ENCODE measurements at regions not wholly inside any gene's neighbourhood (a gene's known extent, or its start where the extent isn't known, plus 50 kb on each side); places are given as distances from the start of the nearest gene placed in this dataset.

DNA sequence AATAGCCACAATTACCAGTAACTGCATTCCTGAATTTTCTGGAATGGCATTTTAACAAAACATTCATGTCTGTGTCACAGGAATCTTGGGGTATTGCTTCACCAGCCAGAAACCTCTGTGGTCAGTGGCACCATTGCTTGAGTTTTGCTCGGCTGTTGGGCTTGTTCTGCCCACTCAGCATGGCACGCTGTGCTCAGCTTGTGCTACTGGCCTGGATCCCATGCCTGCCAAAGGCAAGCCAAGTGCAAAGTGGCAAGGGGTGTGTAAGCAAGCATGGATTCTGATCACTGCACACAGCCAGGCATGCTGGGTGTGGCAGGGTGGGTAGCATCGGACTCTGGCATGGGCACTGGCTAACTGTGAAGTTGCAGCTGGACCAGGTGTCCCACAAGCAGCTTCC is 1150.9 kb downstream of the MRPL39 start:
- DNase-seq (ENCODE audit: extremely low read depth, low read depth), result no peak

DNA sequence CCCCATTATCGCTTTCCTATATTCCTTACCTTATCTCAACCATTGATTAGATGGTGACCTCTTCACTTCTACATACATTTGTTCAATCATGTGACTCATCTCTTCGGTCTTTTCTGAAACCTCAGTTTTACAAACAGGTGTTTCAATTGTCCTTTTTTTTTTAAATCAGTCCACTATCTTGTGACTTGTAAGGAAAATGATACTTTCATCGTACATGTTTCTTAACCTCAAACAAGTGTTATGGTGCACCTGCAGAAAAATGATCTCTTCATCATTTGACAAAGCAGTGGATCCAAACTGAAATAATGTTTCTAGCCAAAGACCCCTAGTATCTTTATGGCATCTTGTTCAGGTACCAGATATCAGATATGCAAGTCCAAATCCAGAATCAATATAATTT is 1157.2 kb downstream of the MRPL39 start:
- no peak for DNase-seq (ENCODE audit: extremely low read depth, low read depth)
- TF ChIP-seq, protein P1, sequence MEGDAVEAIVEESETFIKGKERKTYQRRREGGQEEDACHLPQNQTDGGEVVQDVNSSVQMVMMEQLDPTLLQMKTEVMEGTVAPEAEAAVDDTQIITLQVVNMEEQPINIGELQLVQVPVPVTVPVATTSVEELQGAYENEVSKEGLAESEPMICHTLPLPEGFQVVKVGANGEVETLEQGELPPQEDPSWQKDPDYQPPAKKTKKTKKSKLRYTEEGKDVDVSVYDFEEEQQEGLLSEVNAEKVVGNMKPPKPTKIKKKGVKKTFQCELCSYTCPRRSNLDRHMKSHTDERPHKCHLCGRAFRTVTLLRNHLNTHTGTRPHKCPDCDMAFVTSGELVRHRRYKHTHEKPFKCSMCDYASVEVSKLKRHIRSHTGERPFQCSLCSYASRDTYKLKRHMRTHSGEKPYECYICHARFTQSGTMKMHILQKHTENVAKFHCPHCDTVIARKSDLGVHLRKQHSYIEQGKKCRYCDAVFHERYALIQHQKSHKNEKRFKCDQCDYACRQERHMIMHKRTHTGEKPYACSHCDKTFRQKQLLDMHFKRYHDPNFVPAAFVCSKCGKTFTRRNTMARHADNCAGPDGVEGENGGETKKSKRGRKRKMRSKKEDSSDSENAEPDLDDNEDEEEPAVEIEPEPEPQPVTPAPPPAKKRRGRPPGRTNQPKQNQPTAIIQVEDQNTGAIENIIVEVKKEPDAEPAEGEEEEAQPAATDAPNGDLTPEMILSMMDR (IDR thresholded peaks at IDR 0.05; ENCODE audit: low read depth, low read length), result no peak

More for the DNA sequence above, 1150.9 kb downstream of the MRPL39 start:
- TF ChIP-seq, protein P1 (IDR thresholded peaks at IDR 0.05; ENCODE audit: low read depth, low read length), result no peak

DNA sequence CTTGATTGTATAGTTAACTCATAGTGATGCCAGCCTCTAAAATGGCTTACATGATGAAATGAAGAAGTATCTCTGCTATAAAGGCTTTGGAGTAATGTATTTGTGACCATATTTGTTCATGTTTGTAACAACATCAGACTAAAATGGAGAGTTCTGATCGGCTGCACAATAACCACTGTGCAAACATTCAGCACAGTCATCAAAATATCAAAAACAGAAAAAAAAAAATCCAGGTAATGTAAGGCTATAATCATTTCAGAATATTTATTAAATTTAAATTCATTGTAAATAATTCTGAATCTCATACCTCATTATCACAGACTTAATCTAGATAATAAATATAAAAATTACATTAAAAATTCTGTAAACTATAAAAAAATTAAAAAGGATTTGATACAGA is 1161.8 kb downstream of the MRPL39 start:
- TF ChIP-seq, protein P1 (IDR thresholded peaks at IDR 0.05; ENCODE audit: low read depth, low read length), result no peak
- DNase-seq (ENCODE audit: extremely low read depth, low read depth), result no peak

DNA sequence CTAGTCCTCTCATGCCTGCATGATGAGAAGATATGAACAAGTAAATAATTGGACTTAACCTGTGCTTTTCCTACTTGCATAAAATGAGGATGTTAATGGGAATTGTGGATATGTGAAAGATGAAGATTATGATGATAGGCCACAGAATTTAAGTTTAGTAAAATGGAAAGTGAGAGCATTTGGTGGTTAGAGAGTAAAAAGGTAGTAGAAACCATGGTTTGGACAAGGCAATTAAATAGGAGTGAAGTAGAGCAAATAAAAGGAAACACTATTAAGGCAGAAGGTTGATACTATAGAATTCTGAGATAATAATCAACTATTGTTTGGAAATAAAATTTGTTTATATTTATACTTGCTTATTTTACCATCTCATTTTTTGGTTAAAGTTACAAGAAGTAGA is 1162.5 kb downstream of the MRPL39 start:
- TF ChIP-seq, protein P1 (IDR thresholded peaks at IDR 0.05; ENCODE audit: low read depth, low read length), result no peak
- DNase-seq (ENCODE audit: extremely low read depth, low read depth), result no peak

DNA sequence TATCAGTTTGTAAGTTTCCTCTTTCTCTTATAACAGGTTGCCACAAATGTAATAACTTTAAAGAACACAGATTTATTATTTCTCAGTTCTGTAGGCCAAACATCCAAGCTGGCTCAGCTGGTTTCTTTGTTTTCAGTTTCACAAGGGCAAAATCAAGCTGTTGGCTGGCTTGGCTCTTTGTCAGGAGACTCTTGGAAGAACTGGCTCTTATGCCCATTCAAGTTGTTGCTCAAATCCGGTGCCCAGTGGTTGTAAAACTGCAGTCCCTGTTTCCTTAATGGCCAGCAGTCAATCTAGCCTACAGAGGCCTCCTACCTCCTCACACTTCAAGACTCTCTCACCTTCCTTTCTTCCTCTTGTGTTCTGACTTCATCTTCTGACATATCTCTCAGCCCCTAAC is 1171.0 kb downstream of the MRPL39 start:
- TF ChIP-seq, protein P1 (IDR thresholded peaks at IDR 0.05; ENCODE audit: low read depth, low read length), result no peak
- no peak for DNase-seq (ENCODE audit: extremely low read depth, low read depth)

DNA sequence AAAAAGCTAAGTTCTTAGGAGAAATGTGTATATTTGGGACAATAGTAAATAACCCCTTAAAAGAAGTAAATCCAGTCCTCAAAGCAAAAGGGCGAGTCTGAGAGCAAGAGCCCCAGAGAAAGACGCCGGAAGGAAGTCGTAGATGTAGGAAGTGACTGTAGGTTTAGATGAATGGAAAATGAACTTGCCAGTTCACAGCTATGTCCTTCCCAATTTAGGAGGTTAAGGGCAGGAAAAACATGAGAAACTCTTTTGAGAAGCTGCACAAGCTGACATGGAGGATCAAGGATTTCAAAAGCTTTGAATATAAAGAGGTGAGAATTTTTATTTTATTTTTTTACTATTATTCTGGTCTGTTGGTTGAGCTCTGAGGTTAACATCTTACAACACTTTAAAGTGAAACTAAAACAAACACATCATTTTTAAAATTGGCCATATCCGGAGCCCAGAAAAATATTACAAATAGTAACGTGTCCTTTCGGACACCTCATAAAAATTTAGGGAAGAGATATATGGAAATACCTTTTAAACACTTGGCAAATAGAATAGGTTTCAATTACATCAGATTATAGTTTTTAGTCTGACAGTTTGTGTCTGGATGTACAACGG is 1178.6 kb downstream of the MRPL39 start:
- DNase-seq (ENCODE audit: extremely low read depth, low read depth), result no peak
- TF ChIP-seq, protein P1 (IDR thresholded peaks at IDR 0.05; ENCODE audit: low read depth, low read length), result no peak

DNA sequence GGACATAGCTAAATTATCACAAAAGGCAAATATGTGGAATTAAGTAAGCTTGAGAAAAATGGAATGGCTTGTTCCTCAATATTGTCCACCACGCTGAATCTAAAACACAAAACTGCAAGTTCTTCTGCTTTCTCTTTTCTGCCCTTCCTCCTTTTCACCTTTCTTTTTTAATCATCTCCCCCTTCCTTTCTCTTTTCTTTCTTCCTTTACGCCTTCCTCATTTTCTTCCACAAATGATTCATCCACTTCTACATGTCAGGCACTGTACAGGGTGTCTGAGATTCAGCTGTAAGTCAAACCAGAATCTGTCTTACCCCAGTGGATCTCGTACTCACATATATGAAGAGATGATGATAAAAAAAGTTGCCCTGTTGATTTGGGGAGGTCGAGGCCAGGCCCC is 1182.5 kb downstream of the MRPL39 start:
- no peak for DNase-seq (ENCODE audit: extremely low read depth, low read depth)

More for the DNA sequence above, 1182.5 kb downstream of the MRPL39 start:
- TF ChIP-seq, protein P1 (IDR thresholded peaks at IDR 0.05; ENCODE audit: low read depth, low read length), result no peak

Data from AG09319 (cell line).